ENCODE measurements at regions not wholly inside any gene's neighbourhood (a gene's known extent, or its start where the extent isn't known, plus 50 kb on each side); places are given as distances from the start of the nearest gene placed in this dataset.

GRCh38 chr3:177665122-177665808 is 468.0 kb upstream of the TBL1XR1 start:
- no peak for TF ChIP-seq POU2F2 (IDR thresholded peaks at IDR 0.05; ENCODE audit: low read depth, low read length)
- DNase-seq (ENCODE audit: insufficient read length, low spot score) (no peak), FAIRE-seq (no peak)

DNA sequence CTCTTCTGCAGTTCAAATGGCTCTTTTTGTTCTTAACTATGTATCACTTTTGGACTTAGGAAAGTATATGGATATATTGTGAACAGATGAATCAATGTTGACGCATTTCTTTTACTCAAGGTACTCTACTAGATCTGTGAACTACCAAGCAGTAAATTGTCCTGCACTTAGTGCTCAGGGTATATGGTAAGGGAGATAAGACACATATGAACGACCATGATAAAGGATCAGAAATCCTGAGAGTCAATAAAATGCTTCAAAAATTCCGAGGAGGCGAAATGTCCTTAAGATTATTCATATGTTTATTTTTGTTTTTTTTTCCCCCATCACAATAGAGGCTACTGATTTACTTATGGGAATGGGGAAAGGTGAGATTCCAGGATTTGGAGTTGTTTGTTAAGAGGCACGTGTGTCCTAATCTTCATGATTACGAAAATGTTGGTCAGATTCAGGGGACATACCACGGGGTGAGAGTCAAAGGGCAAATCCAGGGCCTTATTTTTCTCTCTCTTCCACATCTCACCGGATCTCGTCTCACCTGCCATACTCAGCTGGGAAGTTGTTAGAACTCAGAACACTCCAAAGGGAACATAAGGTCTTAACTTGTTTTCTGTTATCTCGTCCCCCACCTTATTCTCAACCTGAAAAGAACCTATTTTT is 475.1 kb upstream of the TBL1XR1 start:
- FAIRE-seq = no peak
- no peak for DNase-seq (ENCODE audit: insufficient read length, low spot score)
- no peak for TF ChIP-seq POLR2AphosphoS5 (IDR thresholded peaks at IDR 0.05; ENCODE audit: low read depth, low read length)
- TF ChIP-seq PAX5 (IDR thresholded peaks at IDR 0.05; ENCODE audit: insufficient read depth, low read length, severe bottlenecking) = no peak
- TF ChIP-seq TAF1 (IDR thresholded peaks at IDR 0.05; ENCODE audit: low read depth, low read length) = no peak
- no peak for TF ChIP-seq POLR2A (IDR thresholded peaks at IDR 0.05; ENCODE audit: low read depth, low read length)
- TF ChIP-seq SPI1 (IDR thresholded peaks at IDR 0.05; ENCODE audit: low read depth, low read length) = no peak
- TF ChIP-seq POU2F2 (IDR thresholded peaks at IDR 0.05; ENCODE audit: low read depth, low read length) = no peak

DNA sequence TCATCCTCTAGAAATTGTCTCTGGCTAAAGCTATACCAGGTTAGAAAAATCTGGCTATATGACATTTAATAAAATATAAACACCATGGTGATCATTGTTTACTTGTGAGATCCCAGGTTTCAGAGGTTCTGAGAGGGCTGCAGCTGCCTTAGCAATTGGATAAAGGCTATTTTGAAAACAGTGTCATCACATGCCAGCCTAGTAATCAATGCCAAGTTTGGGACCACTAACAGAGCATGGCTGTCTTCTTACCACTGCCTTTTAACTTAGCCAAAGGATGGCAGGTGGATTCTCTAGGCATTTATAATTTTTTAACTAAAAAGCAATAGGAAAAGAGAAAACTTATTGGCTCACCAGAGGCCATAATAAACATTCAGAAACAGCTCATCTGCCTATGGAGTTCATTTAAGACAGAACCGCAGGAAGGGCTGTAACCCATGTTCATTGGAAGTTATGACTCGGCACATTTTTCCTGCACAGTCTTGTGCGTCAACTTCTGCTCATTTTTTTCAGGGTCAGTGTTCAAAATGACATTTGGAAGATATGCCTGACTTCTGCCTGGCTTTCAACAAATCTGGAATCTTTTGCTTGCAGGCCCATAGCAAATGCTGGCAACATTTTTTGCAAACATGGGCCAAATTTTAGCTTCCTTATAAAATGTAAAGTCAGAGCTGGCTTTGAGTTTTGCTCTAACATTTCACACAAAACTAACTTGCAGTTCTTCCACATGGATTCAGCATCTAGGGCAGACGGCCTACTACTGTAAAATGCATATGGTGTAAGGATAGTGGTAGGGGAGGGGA is 476.0 kb upstream of the TBL1XR1 start:
- DNase-seq (ENCODE audit: insufficient read length, low spot score) (no peak), FAIRE-seq (no peak)
- TF ChIP-seq TAF1 (IDR thresholded peaks at IDR 0.05; ENCODE audit: low read depth, low read length) (no peak), POU2F2 (IDR thresholded peaks at IDR 0.05; ENCODE audit: low read depth, low read length) (no peak), POLR2A (IDR thresholded peaks at IDR 0.05; ENCODE audit: low read depth, low read length) (no peak), SPI1 (IDR thresholded peaks at IDR 0.05; ENCODE audit: low read depth, low read length) (no peak), PAX5 (IDR thresholded peaks at IDR 0.05; ENCODE audit: insufficient read depth, low read length, severe bottlenecking) (no peak), POLR2AphosphoS5 (IDR thresholded peaks at IDR 0.05; ENCODE audit: low read depth, low read length) (no peak)

- FAIRE-seq = no peak
- TF ChIP-seq PAX5 (IDR thresholded peaks at IDR 0.05; ENCODE audit: insufficient read depth, low read length, severe bottlenecking) = no peak
- no peak for TF ChIP-seq TAF1 (IDR thresholded peaks at IDR 0.05; ENCODE audit: low read depth, low read length)
- no peak for TF ChIP-seq POU2F2 (IDR thresholded peaks at IDR 0.05; ENCODE audit: low read depth, low read length)
- TF ChIP-seq SPI1 (IDR thresholded peaks at IDR 0.05; ENCODE audit: low read depth, low read length) = no peak
These were observed 476.9 kb upstream of the TBL1XR1 start for GRCh38 chr3:177674186-177674585.

DNA sequence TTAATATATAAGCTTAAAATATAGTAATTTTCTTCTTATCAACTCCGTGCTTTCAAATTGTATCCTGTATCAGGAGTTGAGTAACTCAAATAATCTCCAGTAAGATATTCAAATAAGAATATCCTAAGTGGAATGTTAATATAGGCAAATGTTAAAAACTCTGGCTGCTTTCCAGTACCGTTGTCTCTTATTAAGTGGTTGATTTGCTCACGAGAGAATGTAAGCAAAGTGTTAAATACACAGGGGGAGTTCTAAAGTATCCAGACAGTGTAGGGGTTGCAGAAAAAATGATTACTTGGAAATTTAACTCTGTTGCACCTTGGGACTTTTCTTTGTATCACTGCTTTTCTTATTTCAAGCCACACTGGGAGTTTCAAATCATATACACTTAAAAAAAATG is 478.9 kb upstream of the TBL1XR1 start:
- DNase-seq (ENCODE audit: insufficient read length, low spot score) (no peak), FAIRE-seq (no peak)
- no peak for TF ChIP-seq SPI1 (IDR thresholded peaks at IDR 0.05; ENCODE audit: low read depth, low read length)

More at GRCh38 chr3:177674186-177674585, 476.9 kb upstream of the TBL1XR1 start:
- DNase-seq (ENCODE audit: insufficient read length, low spot score) = no peak

- no peak for DNase-seq (ENCODE audit: insufficient read length, low spot score)
- TF ChIP-seq POLR2AphosphoS5 (IDR thresholded peaks at IDR 0.05; ENCODE audit: low read depth, low read length) = no peak
- no peak for TF ChIP-seq POU2F2 (IDR thresholded peaks at IDR 0.05; ENCODE audit: low read depth, low read length)
- TF ChIP-seq SPI1 (IDR thresholded peaks at IDR 0.05; ENCODE audit: low read depth, low read length) = no peak
- TF ChIP-seq TAF1 (IDR thresholded peaks at IDR 0.05; ENCODE audit: low read depth, low read length) = no peak
- TF ChIP-seq PAX5 (IDR thresholded peaks at IDR 0.05; ENCODE audit: insufficient read depth, low read length, severe bottlenecking) = no peak
- TF ChIP-seq POLR2A (IDR thresholded peaks at IDR 0.05; ENCODE audit: low read depth, low read length) = no peak
- FAIRE-seq = no peak
These were observed 479.8 kb upstream of the TBL1XR1 start for GRCh38 chr3:177676947-177677587.

- no peak for DNase-seq (ENCODE audit: insufficient read length, low spot score)
- FAIRE-seq = no peak
- TF ChIP-seq POLR2A (IDR thresholded peaks at IDR 0.05; ENCODE audit: low read depth, low read length) (no peak), POU2F2 (IDR thresholded peaks at IDR 0.05; ENCODE audit: low read depth, low read length) (no peak), SPI1 (IDR thresholded peaks at IDR 0.05; ENCODE audit: low read depth, low read length) (no peak), POLR2AphosphoS5 (IDR thresholded peaks at IDR 0.05; ENCODE audit: low read depth, low read length) (no peak), PAX5 (IDR thresholded peaks at IDR 0.05; ENCODE audit: insufficient read depth, low read length, severe bottlenecking) (no peak), TAF1 (IDR thresholded peaks at IDR 0.05; ENCODE audit: low read depth, low read length) (no peak)
These were observed 482.5 kb upstream of the TBL1XR1 start for GRCh38 chr3:177679568-177680471.

DNA sequence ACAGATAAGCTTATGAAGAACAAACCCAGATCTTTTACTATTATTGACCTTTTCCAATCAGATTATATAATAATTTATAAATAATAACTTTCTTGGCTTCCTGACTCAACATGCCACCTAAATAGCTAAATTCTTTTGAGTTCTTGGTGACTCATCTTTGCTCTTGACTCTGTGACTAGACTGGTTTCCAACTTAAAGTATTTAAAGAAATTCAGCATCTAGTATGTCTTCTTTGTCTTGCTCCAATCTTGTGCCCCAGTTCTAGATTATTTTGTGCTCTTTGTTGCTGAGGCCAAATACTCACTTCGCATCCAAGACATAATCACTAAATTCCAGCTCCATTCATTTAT is 483.2 kb upstream of the TBL1XR1 start:
- FAIRE-seq = no peak
- no peak for DNase-seq (ENCODE audit: insufficient read length, low spot score)
- TF ChIP-seq POU2F2 (IDR thresholded peaks at IDR 0.05; ENCODE audit: low read depth, low read length) (no peak), TAF1 (IDR thresholded peaks at IDR 0.05; ENCODE audit: low read depth, low read length) (no peak)

DNA sequence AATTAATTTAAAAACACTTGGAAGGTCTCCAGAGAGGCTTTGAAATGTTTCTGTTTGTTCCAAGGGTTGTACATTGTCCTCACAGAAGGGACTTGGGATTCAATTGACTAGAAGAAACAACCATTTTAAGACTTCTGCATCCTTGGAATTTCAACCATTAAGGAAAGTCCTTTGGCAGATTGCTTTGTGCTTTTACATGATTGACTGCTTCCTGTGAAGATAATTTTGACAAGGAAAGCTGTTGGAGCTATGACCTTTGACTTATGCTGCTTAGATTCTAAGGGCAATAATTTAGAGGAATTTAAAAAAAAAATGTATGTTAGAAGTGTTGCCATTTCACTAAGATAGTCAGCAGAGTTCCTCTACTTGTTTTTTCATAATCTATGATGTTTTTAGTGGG is 483.9 kb upstream of the TBL1XR1 start:
- FAIRE-seq = no peak

More for the DNA sequence above, 483.9 kb upstream of the TBL1XR1 start:
- no peak for DNase-seq (ENCODE audit: insufficient read length, low spot score)
- TF ChIP-seq POLR2AphosphoS5 (IDR thresholded peaks at IDR 0.05; ENCODE audit: low read depth, low read length) (no peak), TAF1 (IDR thresholded peaks at IDR 0.05; ENCODE audit: low read depth, low read length) (no peak), POLR2A (IDR thresholded peaks at IDR 0.05; ENCODE audit: low read depth, low read length) (no peak), PAX5 (IDR thresholded peaks at IDR 0.05; ENCODE audit: insufficient read depth, low read length, severe bottlenecking) (no peak), POU2F2 (IDR thresholded peaks at IDR 0.05; ENCODE audit: low read depth, low read length) (no peak), SPI1 (IDR thresholded peaks at IDR 0.05; ENCODE audit: low read depth, low read length) (no peak)

Data from GM12891 (cell line).